ENCODE measurements at regions not wholly inside any gene's neighbourhood (a gene's known extent, or its start where the extent isn't known, plus 50 kb on each side); places are given as distances from the start of the nearest gene placed in this dataset.

DNA sequence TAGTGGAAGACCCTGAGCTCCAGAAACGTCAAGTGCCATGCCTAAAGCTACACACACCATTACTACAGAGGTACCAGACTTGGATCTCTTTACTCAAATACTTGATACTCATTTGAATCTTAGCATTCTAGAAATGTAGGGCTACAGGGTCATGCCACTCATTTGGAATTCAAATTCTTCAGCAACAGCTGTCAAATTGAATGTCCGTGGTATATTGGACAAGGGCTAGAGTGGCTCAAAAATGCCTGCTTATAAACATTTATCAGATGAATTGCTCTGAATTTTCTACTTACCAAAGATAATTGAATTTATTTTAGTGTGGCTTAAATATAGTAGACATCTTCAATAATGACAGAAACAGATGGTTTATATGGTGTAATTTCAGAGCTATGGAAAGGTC lies 669.7 kb downstream of the SLC4A3 start:
- ATAC-seq (ENCODE audit: low read depth) (no peak), DNase-seq (no peak)
- POLR2A ChIA-PET: no interaction called here
- Mint-ChIP-seq H3K9me3 (no peaks in the 10 kb centered on the region), H3K36me3 (no peaks in the 10 kb centered on the region), H3K4me1 (no peaks in the 10 kb centered on the region), H3K27me3 (no peaks in the 10 kb centered on the region), H3K4me3 (no peak overlapping the region), H3K27ac (no peak overlapping the region)

DNA sequence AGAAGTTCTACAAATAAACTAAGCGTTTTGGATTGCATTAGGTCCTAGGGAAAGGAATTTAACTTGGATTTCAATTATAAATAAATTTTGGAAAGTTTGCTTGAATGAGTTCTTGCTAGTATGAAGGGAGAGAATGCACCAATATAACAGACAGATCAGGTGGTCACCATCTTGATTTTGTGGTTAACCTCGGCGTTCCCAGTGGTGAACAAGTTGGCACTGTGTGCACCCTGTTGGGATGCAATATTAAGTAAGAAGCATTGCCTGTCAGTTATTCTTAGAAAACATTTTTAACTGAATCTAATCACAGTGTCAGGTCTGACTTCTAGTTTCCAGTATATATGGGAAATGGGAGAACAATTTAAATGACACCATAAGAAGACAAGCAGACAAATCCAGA lies 673.4 kb downstream of the SLC4A3 start:
- Mint-ChIP-seq H3K27ac (no peak overlapping the region), H3K9me3 (peaks cover 2% of the 10 kb centered on the region), H3K4me3 (no peak overlapping the region), H3K27me3 (no peaks in the 10 kb centered on the region), H3K4me1 (no peaks in the 10 kb centered on the region), H3K36me3 (no peaks in the 10 kb centered on the region)
- no peak for ATAC-seq (ENCODE audit: low read depth)
- no peak for DNase-seq
- POLR2A ChIA-PET: no interaction called here

- no peak for ATAC-seq (ENCODE audit: low read depth)
- Mint-ChIP-seq H3K4me1 (no peaks in the 10 kb centered on the region), H3K9me3 (peaks cover 2% of the 10 kb centered on the region), H3K4me3 (no peak overlapping the region), H3K27ac (no peak overlapping the region), H3K36me3 (no peaks in the 10 kb centered on the region), H3K27me3 (no peaks in the 10 kb centered on the region)
- POLR2A ChIA-PET: no interaction called here
- DNase-seq: no peak
Measured at GRCh38 chr2:220302756-220303155, 675.3 kb downstream of the SLC4A3 start.

- ATAC-seq (ENCODE audit: low read depth): no peak
- POLR2A ChIA-PET: no interaction called here
- Mint-ChIP-seq H3K9me3 (peaks cover 3% of the 10 kb centered on the region), H3K27me3 (no peaks in the 10 kb centered on the region), H3K4me1 (no peaks in the 10 kb centered on the region), H3K4me3 (no peak overlapping the region), H3K36me3 (no peaks in the 10 kb centered on the region), H3K27ac (no peak overlapping the region)
- DNase-seq: no peak
Measured at GRCh38 chr2:220309215-220309614, 681.8 kb downstream of the SLC4A3 start.

DNA sequence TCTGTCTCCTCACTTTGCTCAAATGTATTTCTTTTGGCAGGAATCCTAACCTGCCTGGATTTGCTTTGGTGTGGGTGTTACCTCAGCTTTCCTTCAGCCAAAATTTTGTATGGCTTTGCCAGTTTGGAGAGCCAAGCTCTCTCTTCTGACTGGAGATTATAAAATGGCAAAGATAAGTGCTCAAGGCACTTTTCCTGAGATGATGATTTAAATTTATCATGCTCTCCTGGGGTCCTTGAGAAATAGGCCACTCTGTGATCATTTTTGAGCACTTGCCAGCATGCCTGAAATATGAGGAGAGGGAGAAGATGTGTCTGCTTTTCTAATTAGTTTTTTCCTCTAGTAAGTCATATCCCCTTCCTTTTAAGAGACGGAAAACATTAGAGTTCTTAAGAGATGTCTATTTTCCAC lies 683.0 kb downstream of the SLC4A3 start:
- POLR2A ChIA-PET: no interaction called here
- H3K27ac Mint-ChIP-seq: no peak overlapping the region
- peaks cover 1% of the 10 kb centered on the region for H3K9me3 Mint-ChIP-seq
- H3K36me3 Mint-ChIP-seq: no peaks in the 10 kb centered on the region
- no peaks in the 10 kb centered on the region for H3K27me3 Mint-ChIP-seq
- no peaks in the 10 kb centered on the region for H3K4me1 Mint-ChIP-seq
- ATAC-seq (ENCODE audit: low read depth) (no peak), DNase-seq (no peak)
- no peak overlapping the region for H3K4me3 Mint-ChIP-seq

DNA sequence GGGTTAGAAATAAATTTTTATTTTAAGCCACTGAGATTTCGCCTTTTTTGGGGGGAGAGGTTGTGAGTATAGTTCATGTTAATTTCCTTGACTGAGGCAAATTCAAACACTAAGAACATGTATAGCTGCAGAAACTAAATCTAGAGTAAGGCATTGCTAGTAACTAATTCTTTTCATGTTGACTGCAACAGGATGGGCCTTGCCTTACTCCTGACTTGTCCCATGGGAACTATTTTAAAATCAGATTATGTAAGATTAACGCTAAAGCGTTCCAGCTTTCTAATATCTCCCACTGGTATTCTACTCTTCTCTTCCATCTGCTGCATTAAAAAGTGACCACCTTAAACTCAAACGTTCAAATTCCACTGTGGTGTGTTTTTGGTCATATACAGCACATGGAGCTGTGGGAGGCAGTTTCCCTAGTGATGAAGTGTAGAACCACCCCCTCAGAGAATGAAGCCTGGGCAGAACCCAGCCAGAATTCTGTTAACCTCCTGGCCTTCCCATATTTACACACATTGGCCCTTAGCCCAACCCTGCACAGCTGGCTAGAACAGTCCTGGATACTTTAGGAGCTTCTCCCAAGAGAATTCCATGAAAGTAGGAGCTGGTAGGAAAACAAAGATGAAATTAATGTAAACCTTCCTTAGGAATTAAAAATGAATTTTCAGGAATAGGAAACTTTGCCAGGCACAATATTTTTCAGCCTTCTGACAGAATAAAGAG lies 687.8 kb downstream of the SLC4A3 start:
- Mint-ChIP-seq H3K27me3 (no peaks in the 10 kb centered on the region), H3K4me1 (no peaks in the 10 kb centered on the region), H3K9me3 (peaks cover 1% of the 10 kb centered on the region), H3K27ac (no peak overlapping the region), H3K4me3 (no peak overlapping the region), H3K36me3 (no peaks in the 10 kb centered on the region)
- no peak for DNase-seq
- ATAC-seq (ENCODE audit: low read depth): no peak
- POLR2A ChIA-PET: no interaction called here

- H3K4me3 Mint-ChIP-seq: no peak overlapping the region
- DNase-seq (no peak), ATAC-seq (ENCODE audit: low read depth) (no peak)
- no peaks in the 10 kb centered on the region for H3K36me3 Mint-ChIP-seq
- H3K27me3 Mint-ChIP-seq: no peaks in the 10 kb centered on the region
- POLR2A ChIA-PET: no interaction called here
- H3K4me1 Mint-ChIP-seq: no peaks in the 10 kb centered on the region
- no peak overlapping the region for H3K27ac Mint-ChIP-seq
- no peaks in the 10 kb centered on the region for H3K9me3 Mint-ChIP-seq
Measured at GRCh38 chr2:220318037-220318436, 690.6 kb downstream of the SLC4A3 start.

GRCh38 chr2:220318508-220318907 lies 691.1 kb downstream of the SLC4A3 start:
- POLR2A ChIA-PET: no interaction called here
- H3K9me3 Mint-ChIP-seq: no peaks in the 10 kb centered on the region
- H3K4me1 Mint-ChIP-seq: no peaks in the 10 kb centered on the region
- DNase-seq: no peak
- no peaks in the 10 kb centered on the region for H3K27me3 Mint-ChIP-seq
- ATAC-seq (ENCODE audit: low read depth): no peak
- no peak overlapping the region for H3K27ac Mint-ChIP-seq
- H3K4me3 Mint-ChIP-seq: no peak overlapping the region
- H3K36me3 Mint-ChIP-seq: no peaks in the 10 kb centered on the region

DNA sequence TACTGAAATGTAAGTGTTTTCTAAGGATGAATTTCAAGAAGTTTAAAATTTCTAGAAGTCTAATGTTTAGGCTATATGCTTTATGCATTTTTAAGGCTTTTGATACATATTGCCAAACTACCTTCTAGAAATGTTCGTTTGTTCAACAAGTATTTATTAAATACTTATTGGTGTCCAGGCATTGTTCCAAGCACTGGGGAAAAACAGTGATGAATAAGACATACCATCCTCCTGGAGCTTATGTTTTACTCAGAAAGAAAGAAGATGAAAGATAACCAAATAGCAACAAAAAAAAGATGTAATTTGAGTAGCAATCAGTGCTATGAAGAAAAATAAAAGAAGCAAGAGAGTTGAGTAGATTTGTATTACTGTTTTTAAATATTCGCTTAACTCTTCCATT lies 692.9 kb downstream of the SLC4A3 start:
- Mint-ChIP-seq H3K27me3 (no peaks in the 10 kb centered on the region), H3K36me3 (no peaks in the 10 kb centered on the region), H3K4me1 (no peaks in the 10 kb centered on the region), H3K27ac (no peak overlapping the region), H3K4me3 (no peak overlapping the region), H3K9me3 (no peaks in the 10 kb centered on the region)
- DNase-seq: no peak
- POLR2A ChIA-PET: no interaction called here
- ATAC-seq (ENCODE audit: low read depth): no peak

DNA sequence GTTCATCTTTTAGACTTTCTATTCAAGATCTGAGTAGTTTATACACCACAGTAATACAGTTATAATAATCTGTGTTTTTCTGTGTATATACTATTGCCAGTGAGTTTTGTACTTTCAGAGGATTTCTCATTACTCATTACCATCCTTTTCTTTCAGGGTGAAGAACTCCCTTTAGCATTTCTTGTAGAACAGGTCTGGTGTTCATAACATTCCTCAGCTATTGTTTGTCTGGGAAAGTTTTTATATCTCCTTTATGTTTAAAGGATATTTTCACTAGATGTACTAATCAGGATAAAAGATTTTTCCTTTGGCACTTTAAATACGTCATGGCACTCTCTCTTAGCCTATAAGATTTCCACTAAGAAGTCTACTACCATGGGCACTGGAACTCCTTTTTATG lies 705.5 kb downstream of the SLC4A3 start:
- Mint-ChIP-seq H3K4me1 (no peaks in the 10 kb centered on the region), H3K27me3 (no peaks in the 10 kb centered on the region), H3K9me3 (peaks cover 4% of the 10 kb centered on the region), H3K36me3 (no peaks in the 10 kb centered on the region), H3K4me3 (no peak overlapping the region), H3K27ac (no peak overlapping the region)
- ATAC-seq (ENCODE audit: low read depth) (no peak), DNase-seq (no peak)
- POLR2A ChIA-PET: no interaction called here

DNA sequence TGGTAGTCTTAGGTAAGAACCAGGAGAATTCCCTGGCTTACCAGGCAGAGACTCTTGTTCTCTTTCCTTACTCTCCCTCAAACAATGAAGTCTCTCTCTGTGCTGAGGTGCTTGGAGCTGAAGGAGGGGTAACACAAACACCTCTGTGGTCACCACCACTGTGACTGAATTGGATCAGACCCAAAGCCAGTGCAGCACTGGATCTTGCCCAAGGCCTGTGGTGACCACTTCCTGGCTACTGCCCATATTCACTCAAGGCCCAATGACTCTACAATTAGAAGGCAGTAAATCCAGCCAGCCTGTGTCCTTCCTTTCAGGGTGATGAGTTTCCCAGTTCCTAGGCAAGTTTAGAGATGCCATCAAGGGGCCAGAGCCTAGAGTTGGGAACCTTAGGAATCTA lies 706.8 kb downstream of the SLC4A3 start:
- POLR2A ChIA-PET: no interaction called here
- no peak overlapping the region for H3K4me3 Mint-ChIP-seq
- ATAC-seq (ENCODE audit: low read depth) (no peak), DNase-seq (no peak)
- no peak overlapping the region for H3K27ac Mint-ChIP-seq
- H3K4me1 Mint-ChIP-seq: no peaks in the 10 kb centered on the region
- no peaks in the 10 kb centered on the region for H3K27me3 Mint-ChIP-seq
- peaks cover 4% of the 10 kb centered on the region for H3K9me3 Mint-ChIP-seq
- H3K36me3 Mint-ChIP-seq: no peaks in the 10 kb centered on the region

- Mint-ChIP-seq H3K27me3 (no peaks in the 10 kb centered on the region), H3K9me3 (peaks cover 2% of the 10 kb centered on the region), H3K36me3 (no peaks in the 10 kb centered on the region), H3K27ac (no peak overlapping the region), H3K4me1 (no peaks in the 10 kb centered on the region), H3K4me3 (no peak overlapping the region)
- no peak for ATAC-seq (ENCODE audit: low read depth)
- POLR2A ChIA-PET: no interaction called here
- DNase-seq: no peak
Measured at GRCh38 chr2:220334871-220335590, 707.6 kb downstream of the SLC4A3 start.

DNA sequence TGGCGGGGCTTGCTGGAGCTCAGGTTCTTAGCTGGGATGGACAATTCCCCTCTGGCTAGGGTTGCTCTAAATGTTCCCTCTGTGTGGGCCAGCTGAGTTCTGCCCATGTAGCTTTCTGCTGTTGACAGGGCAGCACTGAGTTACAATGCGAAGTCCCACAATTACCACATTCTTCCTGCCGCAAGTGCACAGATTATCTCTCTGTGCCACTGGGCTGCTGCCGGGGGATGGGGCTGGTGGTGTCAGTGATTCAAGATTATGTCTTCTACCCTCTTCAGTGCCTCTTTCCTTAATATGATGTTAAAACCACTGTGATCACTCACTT lies 708.1 kb downstream of the SLC4A3 start:
- H3K36me3 Mint-ChIP-seq: no peaks in the 10 kb centered on the region

DNA sequence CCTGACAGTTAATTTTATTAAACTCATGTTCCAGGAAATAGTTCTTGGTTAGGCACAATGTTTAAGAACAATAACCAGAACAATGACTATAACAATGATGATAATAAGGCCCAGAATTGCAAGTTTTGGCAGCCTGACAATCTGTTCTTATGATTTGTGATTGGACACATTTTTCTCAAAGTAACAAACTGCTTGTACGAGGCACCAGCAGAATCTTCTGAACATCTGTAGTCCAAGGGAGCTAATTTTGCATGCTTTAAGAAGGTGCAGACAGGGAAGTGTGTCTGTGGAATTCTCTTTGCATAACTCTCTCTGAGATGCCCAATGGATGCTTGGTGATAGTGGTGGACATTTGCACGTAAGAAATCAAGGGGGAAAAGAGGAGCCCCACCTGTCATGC lies 709.3 kb downstream of the SLC4A3 start:
- no peaks in the 10 kb centered on the region for H3K9me3 Mint-ChIP-seq
- no peak overlapping the region for H3K27ac Mint-ChIP-seq
- no peaks in the 10 kb centered on the region for H3K27me3 Mint-ChIP-seq
- H3K36me3 Mint-ChIP-seq: no peaks in the 10 kb centered on the region
- DNase-seq (no peak), ATAC-seq (ENCODE audit: low read depth) (no peak)
- H3K4me3 Mint-ChIP-seq: no peak overlapping the region
- H3K4me1 Mint-ChIP-seq: no peaks in the 10 kb centered on the region
- POLR2A ChIA-PET: no interaction called here

More for the DNA sequence above, 708.1 kb downstream of the SLC4A3 start:
- H3K27ac Mint-ChIP-seq: no peak overlapping the region
- POLR2A ChIA-PET: no interaction called here
- no peaks in the 10 kb centered on the region for H3K27me3 Mint-ChIP-seq
- no peak overlapping the region for H3K4me3 Mint-ChIP-seq
- H3K4me1 Mint-ChIP-seq: no peaks in the 10 kb centered on the region
- no peak for DNase-seq
- peaks cover 2% of the 10 kb centered on the region for H3K9me3 Mint-ChIP-seq
- no peak for ATAC-seq (ENCODE audit: low read depth)
